ENCODE measurements at regions not wholly inside any gene's neighbourhood (a gene's known extent, or its start where the extent isn't known, plus 50 kb on each side); places are given as distances from the start of the nearest gene placed in this dataset.

- no peak overlapping the region for H2AFZ ChIP-seq (ENCODE audit: low read length)
- no peaks in the 10 kb centered on the region for H3K4me1 ChIP-seq (ENCODE audit: insufficient read depth, low read length, poor library complexity, severe bottlenecking)
- no peak overlapping the region for H3K27ac ChIP-seq (ENCODE audit: low read depth, low read length, poor library complexity, severe bottlenecking)
- no peak overlapping the region for H3K4me3 ChIP-seq (ENCODE audit: low read depth, low read length, poor library complexity, severe bottlenecking)
- H3K79me2 ChIP-seq (ENCODE audit: insufficient read depth, low read depth, low read length) = no peaks in the 10 kb centered on the region
- ChIA-PET POLR2A (no interaction called here), CTCF (ENCODE audit: unreplicated experiment) (no interaction called here)
- BruUV-seq (replicated peaks) = no TSS peak
- no peak for TF ChIP-seq CTCF (conservative IDR thresholded peaks at IDR 0.05; ENCODE audit: low read length)
- TF ChIP-seq EZH2phosphoT487 (IDR thresholded peaks at IDR 0.05; ENCODE audit: borderline replicate concordance, low read depth, low read length) = no peak
- no peak for DNase-seq (ENCODE audit: low spot score)
- no peaks in the 10 kb centered on the region for H4K20me1 ChIP-seq (ENCODE audit: insufficient read depth, low read length)
- H3K9me2 ChIP-seq (ENCODE audit: insufficient read depth, low read length) = no peaks in the 10 kb centered on the region
- no peak overlapping the region for H3K4me2 ChIP-seq (ENCODE audit: low read length)
- no peaks in the 10 kb centered on the region for H3K9me3 ChIP-seq (ENCODE audit: low read length)
- no peaks in the 10 kb centered on the region for H3K36me3 ChIP-seq (ENCODE audit: insufficient read depth, low read length)
- intact Hi-C loops (cut with micrococcal nuclease; ENCODE audit: unreplicated experiment) = no loop called here
These were observed 443.1 kb upstream of the NFIA start for GRCh38 chr1:60639287-60639686.

DNA sequence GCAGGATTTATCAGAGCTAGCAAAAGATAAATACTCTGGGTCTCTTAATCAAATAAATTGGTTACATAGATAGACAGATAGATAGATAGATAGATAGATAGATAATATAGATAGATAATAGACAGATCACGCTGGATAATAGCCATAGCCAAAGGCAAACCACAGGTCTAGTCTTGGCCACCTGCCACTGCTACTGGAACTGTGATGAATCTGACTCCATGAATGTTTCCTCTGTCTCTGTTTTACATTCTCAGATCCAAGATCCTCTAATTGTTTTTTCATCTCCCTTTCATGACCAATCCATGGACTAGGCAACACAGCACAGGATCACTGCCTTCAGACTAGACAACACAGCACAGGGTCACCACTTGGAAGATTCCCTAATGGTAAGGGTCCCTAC lies 444.7 kb upstream of the NFIA start:
- POLR2A ChIA-PET = no interaction called here
- Histone ChIP-seq H3K4me3 (ENCODE audit: low read depth, low read length, poor library complexity, severe bottlenecking) (no peak overlapping the region), H3K36me3 (ENCODE audit: insufficient read depth, low read length) (no peaks in the 10 kb centered on the region), H3K9me2 (ENCODE audit: insufficient read depth, low read length) (no peaks in the 10 kb centered on the region), H3K79me2 (ENCODE audit: insufficient read depth, low read depth, low read length) (no peaks in the 10 kb centered on the region), H3K4me2 (ENCODE audit: low read length) (no peak overlapping the region), H3K9me3 (ENCODE audit: low read length) (no peaks in the 10 kb centered on the region), H2AFZ (ENCODE audit: low read length) (no peak overlapping the region), H3K27ac (ENCODE audit: low read depth, low read length, poor library complexity, severe bottlenecking) (no peak overlapping the region), H3K4me1 (ENCODE audit: insufficient read depth, low read length, poor library complexity, severe bottlenecking) (no peaks in the 10 kb centered on the region), H4K20me1 (ENCODE audit: insufficient read depth, low read length) (no peaks in the 10 kb centered on the region)
- TF ChIP-seq EZH2phosphoT487 (IDR thresholded peaks at IDR 0.05; ENCODE audit: borderline replicate concordance, low read depth, low read length) (no peak), CTCF (conservative IDR thresholded peaks at IDR 0.05; ENCODE audit: low read length) (no peak)
- BruUV-seq (replicated peaks) = no TSS peak
- CTCF ChIA-PET (ENCODE audit: unreplicated experiment) = no interaction called here
- no peak for DNase-seq (ENCODE audit: low spot score)
- intact Hi-C loops (cut with micrococcal nuclease; ENCODE audit: unreplicated experiment) = no loop called here

DNA sequence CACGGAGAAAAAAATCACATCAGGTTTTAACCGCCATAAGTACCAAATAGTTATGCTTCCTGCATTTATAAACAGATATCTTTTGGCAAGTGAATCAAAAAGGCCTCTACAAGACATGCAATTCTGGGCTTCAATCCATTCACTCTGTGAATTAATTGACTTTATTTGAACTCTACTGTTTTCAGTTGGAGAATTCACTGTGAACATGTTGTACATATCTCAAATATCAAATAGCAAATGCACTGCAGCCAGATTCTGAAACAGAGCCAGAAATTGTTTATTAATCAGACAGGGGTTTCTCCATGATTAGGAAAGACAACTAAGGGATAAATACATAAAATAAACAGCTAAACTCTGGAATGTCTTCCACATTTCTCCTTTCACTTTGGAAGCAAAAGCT lies 445.4 kb upstream of the NFIA start:
- H3K4me1 ChIP-seq (ENCODE audit: insufficient read depth, low read length, poor library complexity, severe bottlenecking) = no peaks in the 10 kb centered on the region
- CTCF ChIA-PET (ENCODE audit: unreplicated experiment) = no interaction called here
- POLR2A ChIA-PET = no interaction called here
- no peaks in the 10 kb centered on the region for H3K9me2 ChIP-seq (ENCODE audit: insufficient read depth, low read length)
- no peaks in the 10 kb centered on the region for H3K79me2 ChIP-seq (ENCODE audit: insufficient read depth, low read depth, low read length)
- no peaks in the 10 kb centered on the region for H4K20me1 ChIP-seq (ENCODE audit: insufficient read depth, low read length)
- BruUV-seq (replicated peaks) = no TSS peak
- no peak overlapping the region for H3K4me2 ChIP-seq (ENCODE audit: low read length)
- no peak overlapping the region for H3K27ac ChIP-seq (ENCODE audit: low read depth, low read length, poor library complexity, severe bottlenecking)
- H2AFZ ChIP-seq (ENCODE audit: low read length) = no peak overlapping the region
- no peak overlapping the region for H3K4me3 ChIP-seq (ENCODE audit: low read depth, low read length, poor library complexity, severe bottlenecking)
- no peak for TF ChIP-seq EZH2phosphoT487 (IDR thresholded peaks at IDR 0.05; ENCODE audit: borderline replicate concordance, low read depth, low read length)
- TF ChIP-seq CTCF (conservative IDR thresholded peaks at IDR 0.05; ENCODE audit: low read length) = no peak
- no peak for DNase-seq (ENCODE audit: low spot score)
- no peaks in the 10 kb centered on the region for H3K36me3 ChIP-seq (ENCODE audit: insufficient read depth, low read length)
- H3K9me3 ChIP-seq (ENCODE audit: low read length) = no peaks in the 10 kb centered on the region
- intact Hi-C loops (cut with micrococcal nuclease; ENCODE audit: unreplicated experiment) = no loop called here

Data from OCI-LY7 (cell line).